ENCODE measurements at regions not wholly inside any gene's neighbourhood (a gene's known extent, or its start where the extent isn't known, plus 50 kb on each side); places are given as distances from the start of the nearest gene placed in this dataset.
A peak's percentile ranks its signal among the peaks of the same experiment; 100 is the strongest.

DNA sequence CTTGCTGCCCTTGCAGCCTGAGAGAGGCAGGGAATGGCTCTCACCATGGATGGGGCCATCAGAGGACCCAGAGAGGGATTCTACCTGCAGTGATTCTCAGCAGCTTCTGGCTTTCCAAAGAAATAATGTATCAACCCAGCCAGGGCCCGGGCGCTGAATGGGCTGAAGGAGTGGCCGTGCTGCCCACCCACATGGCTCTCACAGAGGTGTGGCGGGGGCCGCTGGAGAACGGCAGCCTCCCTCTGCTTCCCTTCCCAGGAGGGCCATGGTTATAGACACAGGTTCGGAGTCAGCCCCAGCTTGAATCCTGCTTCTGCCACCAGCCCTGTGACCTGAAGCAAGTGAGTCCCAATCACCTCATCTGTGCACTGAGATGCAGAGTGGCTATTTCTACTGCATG is 82.7 kb downstream of the THAP12 start:
- Mint-ChIP-seq H3K9me3 (no peaks in the 10 kb centered on the region), H3K36me3 (ENCODE audit: low read depth) (no peaks in the 10 kb centered on the region), H3K4me1 (ENCODE audit: low read depth) (peaks cover 4% of the 10 kb centered on the region), H3K4me3 (no peak overlapping the region), H3K27ac (no peak overlapping the region), H3K27me3 (no peaks in the 10 kb centered on the region)

DNA sequence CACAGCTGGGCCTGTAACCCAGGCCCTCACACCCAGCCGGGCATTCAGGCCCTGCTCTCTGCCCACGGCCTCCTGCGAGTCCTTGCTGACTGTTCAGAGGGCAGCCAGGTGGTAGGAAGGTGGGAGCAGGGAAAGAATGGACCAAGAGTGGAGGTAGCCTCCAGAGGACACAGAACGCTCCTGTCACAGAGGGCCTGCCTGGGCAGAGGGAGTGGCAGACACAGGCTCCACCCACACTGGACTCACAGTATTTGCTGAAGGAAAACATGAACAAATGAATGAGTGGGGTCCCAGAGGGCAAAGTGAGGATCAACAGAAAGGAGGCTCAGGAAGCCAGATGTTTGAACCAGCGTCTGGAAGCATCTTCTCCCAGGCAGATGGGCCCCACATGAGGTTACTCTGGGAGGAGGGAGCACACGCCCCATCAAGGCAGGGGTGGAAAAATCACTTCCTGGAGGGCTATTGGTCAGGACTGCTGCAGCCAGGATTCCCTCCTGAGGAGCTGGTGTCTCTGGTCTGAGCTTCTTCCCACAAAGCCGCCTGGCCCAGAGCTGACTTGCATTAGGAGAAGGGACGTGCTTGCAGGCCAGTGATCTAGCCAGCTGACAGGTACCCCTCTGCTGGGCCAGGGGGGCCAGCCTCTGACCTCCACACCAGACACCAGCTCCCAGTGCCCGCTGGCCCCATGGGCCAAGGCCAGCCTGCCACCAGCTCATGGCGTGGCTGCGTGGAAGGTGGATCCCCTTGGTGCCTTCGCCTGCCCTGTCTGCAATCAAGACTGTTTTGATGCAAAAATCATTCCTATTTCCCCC is 84.0 kb downstream of the THAP12 start:
- Mint-ChIP-seq H3K27me3 (no peaks in the 10 kb centered on the region), H3K27ac (no peak overlapping the region), H3K9me3 (no peaks in the 10 kb centered on the region), H3K4me3 (no peak overlapping the region), H3K36me3 (ENCODE audit: low read depth) (no peaks in the 10 kb centered on the region), H3K4me1 (ENCODE audit: low read depth) (peaks cover 13% of the 10 kb centered on the region)

DNA sequence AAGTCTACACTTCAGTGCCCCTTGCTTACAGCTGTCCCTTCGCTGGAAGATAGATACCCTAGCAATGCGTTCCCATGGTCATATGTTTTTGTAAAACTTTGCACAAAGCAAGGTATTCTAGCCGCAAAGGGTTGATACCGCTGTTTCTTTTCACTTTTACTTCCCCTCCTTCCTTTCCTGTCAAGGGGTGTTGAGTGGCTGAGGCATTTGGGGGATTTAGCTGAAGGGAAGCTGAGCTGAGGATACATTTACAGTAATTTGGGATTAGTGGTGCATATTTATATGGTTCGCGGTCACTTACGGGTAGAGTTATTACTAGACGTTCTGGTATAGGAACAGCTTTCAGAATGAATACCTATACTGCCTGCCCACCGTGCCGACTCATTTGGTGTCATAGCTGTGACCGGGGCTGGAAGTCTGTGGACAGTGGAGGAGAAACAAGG is 86.9 kb upstream of the WNT11 start:
- no peaks in the 10 kb centered on the region for H3K36me3 Mint-ChIP-seq (ENCODE audit: low read depth)
- no peak overlapping the region for H3K4me3 Mint-ChIP-seq
- peak overlapping the region; percentile 49 for H3K27ac Mint-ChIP-seq
- no peaks in the 10 kb centered on the region for H3K27me3 Mint-ChIP-seq
- no peaks in the 10 kb centered on the region for H3K9me3 Mint-ChIP-seq
- H3K4me1 Mint-ChIP-seq (ENCODE audit: low read depth) = peaks cover 18% of the 10 kb centered on the region

GRCh38 chr11:76292583-76293188 is 86.4 kb upstream of the WNT11 start:
- no peak overlapping the region for H3K4me3 Mint-ChIP-seq
- H3K4me1 Mint-ChIP-seq (ENCODE audit: low read depth) = peaks cover 23% of the 10 kb centered on the region
- no peaks in the 10 kb centered on the region for H3K36me3 Mint-ChIP-seq (ENCODE audit: low read depth)
- no peaks in the 10 kb centered on the region for H3K9me3 Mint-ChIP-seq
- H3K27ac Mint-ChIP-seq = peak overlapping the region; percentile 49
- no peaks in the 10 kb centered on the region for H3K27me3 Mint-ChIP-seq

DNA sequence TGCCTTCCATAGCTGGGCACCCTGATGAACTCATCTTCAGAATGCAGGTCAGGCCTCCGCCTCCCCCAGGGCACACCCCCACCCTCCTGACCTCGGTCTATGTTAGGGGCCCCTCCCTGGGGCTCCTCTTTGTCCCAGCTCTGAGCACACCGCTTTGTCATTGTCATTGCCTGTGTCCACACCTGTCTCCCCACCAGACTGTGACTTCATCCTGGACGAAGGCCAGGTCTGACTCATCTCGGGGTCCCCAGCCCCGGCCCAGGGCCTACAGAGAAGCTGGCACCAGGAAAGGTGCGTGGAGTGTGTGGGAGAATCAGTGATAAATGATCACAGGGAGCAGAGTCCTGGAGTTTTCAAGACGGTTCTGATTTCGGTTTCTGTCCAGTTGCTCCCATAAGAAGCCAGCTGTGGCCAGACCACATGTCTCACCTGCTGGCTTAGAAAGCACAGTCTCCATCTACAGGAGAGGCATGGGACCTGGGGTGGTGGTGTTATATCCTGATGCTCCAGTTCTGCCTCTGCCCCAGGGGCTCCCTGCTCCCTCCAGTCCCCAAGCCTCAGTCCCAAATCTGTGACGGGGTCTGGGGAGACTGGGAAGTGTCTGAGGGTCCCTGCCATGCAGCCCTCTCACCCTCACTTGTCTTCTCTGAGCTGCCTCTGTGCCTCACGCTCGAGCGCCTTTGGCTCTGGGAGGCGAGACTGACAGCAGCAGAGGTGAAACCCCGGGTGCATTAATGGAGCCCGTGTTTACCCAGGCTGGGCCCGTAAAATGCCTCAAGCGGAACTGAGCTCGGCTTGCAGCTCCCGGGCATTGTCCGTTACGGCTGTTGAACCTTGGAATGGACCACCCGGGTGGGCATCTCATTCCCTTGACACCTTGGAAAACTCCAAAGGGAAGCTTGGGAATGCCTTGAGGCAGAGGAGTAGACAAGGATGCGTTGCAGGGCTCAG is 85.5 kb upstream of the WNT11 start:
- H3K36me3 Mint-ChIP-seq (ENCODE audit: low read depth) = no peaks in the 10 kb centered on the region
- no peak overlapping the region for H3K4me3 Mint-ChIP-seq
- no peaks in the 10 kb centered on the region for H3K27me3 Mint-ChIP-seq
- no peaks in the 10 kb centered on the region for H3K9me3 Mint-ChIP-seq
- H3K4me1 Mint-ChIP-seq (ENCODE audit: low read depth) = peaks cover 32% of the 10 kb centered on the region
- no peak overlapping the region for H3K27ac Mint-ChIP-seq

DNA sequence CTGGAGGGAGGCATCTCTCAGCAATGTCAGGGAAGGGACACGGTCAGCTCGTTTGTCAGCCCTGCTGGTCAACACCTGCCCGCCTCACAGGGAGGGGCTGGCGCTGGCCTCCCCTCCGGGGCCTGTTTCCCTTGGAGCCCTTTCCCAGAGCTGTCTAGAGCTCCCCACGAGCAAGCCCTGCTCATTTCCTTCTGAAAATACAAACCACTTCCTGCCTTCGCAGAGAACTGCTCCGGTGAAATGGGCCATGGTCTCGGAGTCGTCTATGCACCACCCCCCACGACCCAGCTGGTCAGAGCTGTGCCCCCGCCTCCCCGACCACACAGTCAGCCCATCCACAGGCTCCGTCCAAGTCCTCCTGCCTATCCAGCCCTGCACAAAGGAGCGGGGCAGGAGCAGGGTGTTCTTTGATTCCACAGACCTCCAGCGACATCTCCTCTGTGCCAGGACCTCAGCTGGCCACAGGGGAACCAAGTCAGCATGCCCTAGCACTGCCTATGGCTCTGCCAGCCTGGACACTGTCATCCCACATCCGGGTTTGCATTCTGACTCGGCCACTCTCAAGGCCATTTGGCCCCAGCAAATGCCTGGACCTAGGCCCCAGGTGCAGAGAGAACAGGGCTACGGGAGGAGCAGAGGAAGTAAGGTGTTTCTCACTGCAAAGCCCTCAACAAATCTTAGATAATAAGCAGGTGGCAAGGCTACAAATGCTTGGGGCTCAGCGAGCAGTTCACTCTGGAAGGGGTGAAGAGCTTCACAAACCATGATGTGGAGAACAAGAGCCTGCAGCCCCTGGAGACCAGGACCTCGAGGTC is 82.1 kb upstream of the WNT11 start:
- Mint-ChIP-seq H3K4me3 (no peak overlapping the region), H3K36me3 (ENCODE audit: low read depth) (no peaks in the 10 kb centered on the region), H3K4me1 (ENCODE audit: low read depth) (peaks cover 30% of the 10 kb centered on the region), H3K27me3 (no peaks in the 10 kb centered on the region), H3K9me3 (no peaks in the 10 kb centered on the region), H3K27ac (peak overlapping the region; percentile 42)

GRCh38 chr11:76287227-76287626 is 80.9 kb upstream of the WNT11 start:
- H3K27ac Mint-ChIP-seq = no peak overlapping the region
- H3K27me3 Mint-ChIP-seq = no peaks in the 10 kb centered on the region
- H3K4me3 Mint-ChIP-seq = no peak overlapping the region
- H3K9me3 Mint-ChIP-seq = no peaks in the 10 kb centered on the region
- no peaks in the 10 kb centered on the region for H3K36me3 Mint-ChIP-seq (ENCODE audit: low read depth)
- peaks cover 20% of the 10 kb centered on the region for H3K4me1 Mint-ChIP-seq (ENCODE audit: low read depth)

GRCh38 chr11:76285397-76286104 is 79.2 kb upstream of the WNT11 start:
- Mint-ChIP-seq H3K27ac (no peak overlapping the region), H3K4me3 (no peak overlapping the region), H3K4me1 (ENCODE audit: low read depth) (peaks cover 20% of the 10 kb centered on the region), H3K36me3 (ENCODE audit: low read depth) (no peaks in the 10 kb centered on the region), H3K9me3 (no peaks in the 10 kb centered on the region), H3K27me3 (no peaks in the 10 kb centered on the region)

- Mint-ChIP-seq H3K27me3 (no peaks in the 10 kb centered on the region), H3K4me3 (no peak overlapping the region), H3K27ac (no peak overlapping the region), H3K9me3 (no peaks in the 10 kb centered on the region), H3K4me1 (ENCODE audit: low read depth) (peaks cover 20% of the 10 kb centered on the region), H3K36me3 (ENCODE audit: low read depth) (no peaks in the 10 kb centered on the region)
Observed at GRCh38 chr11:76284161-76284560, 77.9 kb upstream of the WNT11 start.

- Mint-ChIP-seq H3K9me3 (no peaks in the 10 kb centered on the region), H3K4me3 (no peak overlapping the region), H3K4me1 (ENCODE audit: low read depth) (peaks cover 12% of the 10 kb centered on the region), H3K27ac (no peak overlapping the region), H3K36me3 (ENCODE audit: low read depth) (no peaks in the 10 kb centered on the region), H3K27me3 (no peaks in the 10 kb centered on the region)
Observed at GRCh38 chr11:76282811-76283595, 76.7 kb upstream of the WNT11 start.

- Mint-ChIP-seq H3K4me1 (ENCODE audit: low read depth) (peaks cover 4% of the 10 kb centered on the region), H3K27me3 (no peaks in the 10 kb centered on the region), H3K27ac (no peak overlapping the region), H3K9me3 (no peaks in the 10 kb centered on the region), H3K36me3 (ENCODE audit: low read depth) (no peaks in the 10 kb centered on the region), H3K4me3 (no peak overlapping the region)
Observed at GRCh38 chr11:76282172-76282571, 75.9 kb upstream of the WNT11 start.

- no peaks in the 10 kb centered on the region for H3K4me1 Mint-ChIP-seq (ENCODE audit: low read depth)
- no peak overlapping the region for H3K4me3 Mint-ChIP-seq
- H3K27me3 Mint-ChIP-seq = no peaks in the 10 kb centered on the region
- H3K9me3 Mint-ChIP-seq = no peaks in the 10 kb centered on the region
- no peak overlapping the region for H3K27ac Mint-ChIP-seq
- H3K36me3 Mint-ChIP-seq (ENCODE audit: low read depth) = no peaks in the 10 kb centered on the region
Observed at GRCh38 chr11:76281558-76281906, 75.2 kb upstream of the WNT11 start.

DNA sequence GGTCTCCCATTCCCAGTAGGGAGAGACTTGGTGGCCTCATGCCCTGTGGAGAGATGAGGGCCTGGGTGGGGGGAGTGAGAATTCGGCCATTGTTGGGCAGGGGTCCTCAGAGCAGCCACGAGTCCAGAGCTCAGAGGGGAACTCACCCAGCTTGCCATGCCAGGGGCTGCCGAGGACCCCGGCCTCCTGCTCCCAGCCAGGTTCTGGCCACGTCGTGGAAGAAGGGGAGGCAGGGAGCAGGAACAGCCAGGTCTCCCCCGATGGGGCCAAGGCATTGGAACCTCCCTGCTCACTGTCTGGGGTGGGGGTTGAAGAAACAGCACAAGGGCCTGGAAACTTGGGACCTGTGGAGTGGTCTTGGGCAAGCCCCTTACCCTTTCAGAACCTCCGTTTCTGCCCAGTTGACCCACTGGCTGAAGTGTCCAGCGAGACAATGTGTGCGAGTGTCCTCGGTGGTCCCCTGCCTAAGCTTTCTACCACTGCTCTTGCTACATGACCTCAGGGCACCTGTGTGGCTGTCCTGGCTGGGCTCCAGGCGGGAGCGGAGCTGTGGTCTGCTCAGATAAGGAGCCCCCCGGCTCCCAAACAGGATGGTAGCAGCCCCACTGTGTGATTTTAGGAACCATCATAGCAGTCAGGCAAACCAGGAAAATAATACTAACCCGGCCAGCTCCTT is 74.7 kb upstream of the WNT11 start:
- no peak overlapping the region for H3K4me3 Mint-ChIP-seq
- H3K9me3 Mint-ChIP-seq = no peaks in the 10 kb centered on the region
- no peaks in the 10 kb centered on the region for H3K36me3 Mint-ChIP-seq (ENCODE audit: low read depth)

More for the DNA sequence above, 74.7 kb upstream of the WNT11 start:
- Mint-ChIP-seq H3K27me3 (no peaks in the 10 kb centered on the region), H3K4me1 (ENCODE audit: low read depth) (no peaks in the 10 kb centered on the region), H3K27ac (no peak overlapping the region)
